A673 (cell line): ENCODE measurements at regions not wholly inside any gene's neighbourhood (a gene's known extent, or its start where the extent isn't known, plus 50 kb on each side); places are given as distances from the start of the nearest gene placed in this dataset.

Experiments
- BruUV-seq: library from RNA; stranded (reverse); fragments of 400-500 nt; replicated peaks from 2 replicates; lab custom pipeline; 2021; lab: Mats Ljungman, UMichigan
- CTCF ChIA-PET: fragments of 300-600 bp; sonication (Branson Sonifier 250); formaldehyde crosslinking; loops from one replicate; lab custom pipeline; 2022; ENCODE audit warnings: antibody characterized with exemption; lab: Charles Lee
- POLR2A ChIA-PET: fragments of 300-600 bp; sonication (Branson Sonifier 250); formaldehyde crosslinking; loops from one replicate; lab custom pipeline; 2022; ENCODE audit warnings: antibody characterized with exemption; ENCODE audit not compliant: low non-redundant PET; lab: Charles Lee
- DNase-seq: peaks from one replicate; pipeline ENCODE4 v3.0.0-alpha.2; 2015; ENCODE audit warnings: low spot score
- H3K27ac ChIP-seq: fragments of 200-600 bp; sonication (generic); 2 replicates; pipeline ENCODE4 v1.5.1; 2016; ENCODE audit warnings: mixed run types, low read depth, mild to moderate bottlenecking, mixed read lengths, antibody characterized with exemption, low read length; ENCODE audit not compliant: poor library complexity, severe bottlenecking
- H3K27me3 ChIP-seq: fragments of 200-600 bp; sonication (generic); replicated peaks from 2 replicates; pipeline ENCODE4 v1.6.1; 2017; ENCODE audit warnings: mixed run types, low read depth, mild to moderate bottlenecking, mixed read lengths, antibody characterized with exemption, low read length; ENCODE audit not compliant: insufficient read depth, poor library complexity
- H3K36me3 ChIP-seq: fragments of 200-600 bp; sonication (generic); 2 replicates; pipeline ENCODE4 v1.6.1; 2016; ENCODE audit warnings: mixed run types, mild to moderate bottlenecking, mixed read lengths, antibody characterized with exemption, low read length; ENCODE audit not compliant: insufficient read depth, poor library complexity, severe bottlenecking
- H3K4me1 ChIP-seq: fragments of 200-600 bp; sonication (generic); 2 replicates; pipeline ENCODE4 v1.6.1; 2017; ENCODE audit warnings: mixed run types, mild to moderate bottlenecking, mixed read lengths, antibody characterized with exemption, low read length; ENCODE audit not compliant: insufficient read depth, poor library complexity, severe bottlenecking
- H3K4me3 ChIP-seq: fragments of 200-600 bp; sonication (generic); 2 replicates; pipeline ENCODE4 v1.5.1; 2016; ENCODE audit warnings: low read depth, mixed run types, mild to moderate bottlenecking, mixed read lengths, low read length; ENCODE audit not compliant: poor library complexity, severe bottlenecking
- H3K9me3 ChIP-seq: fragments of 200-600 bp; sonication (generic); 2 replicates; pipeline ENCODE4 v1.6.1; 2016; ENCODE audit warnings: mixed run types, low read depth, mild to moderate bottlenecking, mixed read lengths, antibody characterized with exemption, low read length; ENCODE audit not compliant: poor library complexity, severe bottlenecking
- CTCF ChIP-seq: fragments of 300-800, 200-600 bp; sonication (generic); conservative IDR thresholded peaks from 2 replicates; pipeline ENCODE4 v1.5.1; 2017; ENCODE audit warnings: low read depth, mild to moderate bottlenecking, antibody characterized with exemption, low read length, moderate library complexity, mixed read lengths
- EZH2 ChIP-seq: fragments of 200-600 bp; sonication (generic); IDR thresholded peaks from 2 replicates; pipeline ENCODE4 v1.6.1; 2017; ENCODE audit warnings: borderline replicate concordance, low read depth, mild to moderate bottlenecking, mixed read lengths, antibody characterized with exemption, low read length; ENCODE audit not compliant: poor library complexity, severe bottlenecking
- intact Hi-C: fragments of 100-400 bp; cut with micrococcal nuclease; formaldehyde crosslinking; loops from one replicate; pipeline ENCODE4 v1.10.0; 2022; ENCODE audit not compliant: unreplicated experiment

GRCh38 chrX:63466690-63467089 is 115.6 kb upstream of the SPIN4 start:
- no peak for DNase-seq
- TF ChIP-seq EZH2 (no peak), CTCF (no peak)
- H3K36me3 ChIP-seq, result no peaks in the 10 kb centered on the region
- no peak overlapping the region for H3K4me3 ChIP-seq
- no peak overlapping the region for H3K27ac ChIP-seq
- intact Hi-C loops, result no loop called here
- no peaks in the 10 kb centered on the region for H3K4me1 ChIP-seq
- H3K27me3 ChIP-seq, result no peaks in the 10 kb centered on the region
- CTCF ChIA-PET, result no interaction called here
- BruUV-seq, result no TSS peak
- H3K9me3 ChIP-seq, result peaks cover 33% of the 10 kb centered on the region
- POLR2A ChIA-PET, result no interaction called here

- Histone ChIP-seq H3K4me3 (no peak overlapping the region), H3K36me3 (no peaks in the 10 kb centered on the region), H3K9me3 (peaks cover 21% of the 10 kb centered on the region), H3K27me3 (no peaks in the 10 kb centered on the region), H3K27ac (no peak overlapping the region), H3K4me1 (no peaks in the 10 kb centered on the region)
- no peak for TF ChIP-seq EZH2
- no peak for TF ChIP-seq CTCF
- DNase-seq, result no peak
- POLR2A ChIA-PET, result no interaction called here
- BruUV-seq, result no TSS peak
- intact Hi-C loops, result no loop called here
- CTCF ChIA-PET, result no interaction called here
Measured at GRCh38 chrX:63458981-63459380, 107.8 kb upstream of the SPIN4 start.

- TF ChIP-seq CTCF, result no peak
- no peak for TF ChIP-seq EZH2
- no peak for DNase-seq
- Histone ChIP-seq H3K27me3 (no peaks in the 10 kb centered on the region), H3K36me3 (no peaks in the 10 kb centered on the region), H3K4me3 (no peak overlapping the region), H3K4me1 (no peaks in the 10 kb centered on the region), H3K27ac (no peak overlapping the region), H3K9me3 (peaks cover 18% of the 10 kb centered on the region)
- intact Hi-C loops, result no loop called here
- POLR2A ChIA-PET, result no interaction called here
- CTCF ChIA-PET, result no interaction called here
- no TSS peak for BruUV-seq
Measured at GRCh38 chrX:63453571-63453970, 102.4 kb upstream of the SPIN4 start.
